ENCODE measurements at regions not wholly inside any gene's neighbourhood (a gene's known extent, or its start where the extent isn't known, plus 50 kb on each side); places are given as distances from the start of the nearest gene placed in this dataset.
"Not testable (repeated sequence)": the region's sequence is repeated elsewhere in the genome, so short reads cannot be mapped to it uniquely, and the experiment has no call there.

GRCh38 chr12:88746386-88746785 lies 166.1 kb upstream of the KITLG start:
- no peak for DNase-seq (ENCODE audit: missing footprints)
- intact Hi-C loops (cut with DNase I): no loop called here
- ATAC-seq: no peak

GRCh38 chr12:88743946-88744685 lies 163.8 kb upstream of the KITLG start:
- DNase-seq (ENCODE audit: missing footprints) (no peak), ATAC-seq (no peak)
- intact Hi-C loops (cut with DNase I): no loop called here

- DNase-seq (ENCODE audit: missing footprints) (no peak), ATAC-seq (no peak)
- intact Hi-C loops (cut with DNase I): no loop called here
These were observed 157.7 kb upstream of the KITLG start for GRCh38 chr12:88737838-88738472.

- ATAC-seq: no peak
- intact Hi-C loops (cut with DNase I): no loop called here
- no peak for DNase-seq (ENCODE audit: missing footprints)
These were observed 155.8 kb upstream of the KITLG start for GRCh38 chr12:88736031-88736430.

DNA sequence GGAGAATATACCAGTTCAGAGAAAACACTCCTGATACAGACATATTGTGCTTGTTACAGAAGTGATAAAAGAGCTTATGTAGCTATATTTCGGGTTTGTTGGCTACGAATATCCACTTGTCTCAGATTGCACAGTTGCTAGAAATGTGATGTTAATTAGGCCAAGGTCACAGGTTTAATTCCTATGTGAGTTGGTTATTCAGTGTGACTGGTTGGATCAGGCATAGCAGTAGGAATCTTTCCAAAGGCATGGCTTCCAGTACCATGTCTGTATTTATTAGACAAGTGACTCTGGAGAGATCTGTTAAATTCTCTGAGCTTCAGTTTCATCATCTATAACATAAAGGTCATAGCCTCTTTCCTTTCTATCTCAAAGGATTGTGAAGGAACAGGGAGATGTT lies 152.7 kb upstream of the KITLG start:
- intact Hi-C loops (cut with DNase I): no loop called here

GRCh38 chr12:88729196-88729595 lies 148.9 kb upstream of the KITLG start:
- ATAC-seq: no peak
- intact Hi-C loops (cut with DNase I): no loop called here

More for the DNA sequence above, 152.7 kb upstream of the KITLG start:
- ATAC-seq (no peak), DNase-seq (ENCODE audit: missing footprints) (no peak)

DNA sequence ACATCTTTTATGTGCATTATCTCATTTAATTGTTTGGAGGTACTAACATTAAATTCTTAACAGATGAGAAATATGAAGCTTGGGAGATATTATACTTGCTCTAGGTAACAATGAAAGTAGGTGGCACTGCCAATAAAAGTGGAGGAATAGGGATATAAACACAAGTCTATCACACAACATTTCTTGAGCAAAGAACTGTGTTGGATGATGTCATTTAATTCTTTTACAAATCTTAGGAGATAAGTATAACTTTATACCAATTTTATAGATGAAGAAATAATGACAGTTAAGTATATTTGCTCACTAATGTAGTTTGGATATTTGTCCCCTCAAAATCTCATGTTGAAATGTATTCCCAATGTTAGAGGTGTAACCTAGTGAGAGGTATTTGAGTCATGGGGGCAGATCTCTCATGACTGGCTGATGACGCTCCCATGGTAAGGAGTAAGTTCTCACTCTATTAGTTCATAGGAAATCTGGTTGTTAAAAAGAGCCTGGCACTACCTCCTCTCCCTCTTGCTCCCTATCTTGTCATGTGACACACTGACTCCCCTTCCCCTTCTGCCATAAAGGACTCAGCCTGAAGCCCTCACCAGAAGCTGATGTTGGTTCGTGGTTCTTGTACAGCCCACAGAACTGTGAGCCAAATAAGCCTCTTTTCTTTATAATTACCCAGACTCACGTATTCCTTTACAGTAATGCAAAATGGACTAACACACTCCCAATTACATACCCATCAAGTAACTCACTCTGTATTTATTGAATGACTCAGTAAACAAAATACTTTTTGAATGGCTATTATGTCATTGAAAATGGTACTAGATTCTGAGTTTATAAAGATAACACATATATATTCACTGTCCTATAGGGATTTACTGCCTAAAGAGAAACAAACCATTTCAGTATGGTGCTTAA lies 146.8 kb upstream of the KITLG start:
- no peak for ATAC-seq
- intact Hi-C loops (cut with DNase I): no loop called here

More at GRCh38 chr12:88729196-88729595, 148.9 kb upstream of the KITLG start:
- DNase-seq (ENCODE audit: missing footprints): no peak

DNA sequence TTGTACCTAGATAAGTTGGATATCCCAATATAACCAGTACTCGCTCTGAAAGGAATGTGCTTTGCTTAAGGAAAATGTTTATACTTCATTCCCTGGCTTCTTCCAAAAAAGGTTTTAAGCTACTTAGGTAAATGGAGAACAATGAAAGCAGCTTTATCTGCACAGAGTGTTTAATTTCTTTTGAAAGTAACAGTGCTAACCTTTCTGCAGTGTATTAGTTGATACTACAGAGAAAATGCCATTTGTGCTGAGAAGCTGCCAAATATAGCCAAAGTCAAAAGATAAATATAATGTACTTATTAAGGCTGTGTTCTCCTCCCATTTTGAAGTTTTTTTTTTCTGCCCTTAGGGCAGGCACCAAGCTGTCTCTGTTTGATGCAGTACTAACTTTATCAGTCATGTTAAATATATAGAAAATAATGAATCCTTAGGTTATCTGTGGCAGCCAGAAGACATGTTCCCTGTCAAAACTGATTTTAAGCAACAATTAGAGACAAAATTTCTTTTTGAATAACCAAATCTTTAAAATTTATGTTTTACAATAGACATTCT lies 145.4 kb upstream of the KITLG start:
- intact Hi-C loops (cut with DNase I): no loop called here
- no peak for ATAC-seq

More for the DNA sequence above, 146.8 kb upstream of the KITLG start:
- DNase-seq (ENCODE audit: missing footprints): no peak

GRCh38 chr12:88723219-88723618 lies 142.9 kb upstream of the KITLG start:
- ATAC-seq (no peak), DNase-seq (ENCODE audit: missing footprints) (no peak)
- intact Hi-C loops (cut with DNase I): no loop called here

More for the DNA sequence above, 145.4 kb upstream of the KITLG start:
- DNase-seq (ENCODE audit: missing footprints): no peak

DNA sequence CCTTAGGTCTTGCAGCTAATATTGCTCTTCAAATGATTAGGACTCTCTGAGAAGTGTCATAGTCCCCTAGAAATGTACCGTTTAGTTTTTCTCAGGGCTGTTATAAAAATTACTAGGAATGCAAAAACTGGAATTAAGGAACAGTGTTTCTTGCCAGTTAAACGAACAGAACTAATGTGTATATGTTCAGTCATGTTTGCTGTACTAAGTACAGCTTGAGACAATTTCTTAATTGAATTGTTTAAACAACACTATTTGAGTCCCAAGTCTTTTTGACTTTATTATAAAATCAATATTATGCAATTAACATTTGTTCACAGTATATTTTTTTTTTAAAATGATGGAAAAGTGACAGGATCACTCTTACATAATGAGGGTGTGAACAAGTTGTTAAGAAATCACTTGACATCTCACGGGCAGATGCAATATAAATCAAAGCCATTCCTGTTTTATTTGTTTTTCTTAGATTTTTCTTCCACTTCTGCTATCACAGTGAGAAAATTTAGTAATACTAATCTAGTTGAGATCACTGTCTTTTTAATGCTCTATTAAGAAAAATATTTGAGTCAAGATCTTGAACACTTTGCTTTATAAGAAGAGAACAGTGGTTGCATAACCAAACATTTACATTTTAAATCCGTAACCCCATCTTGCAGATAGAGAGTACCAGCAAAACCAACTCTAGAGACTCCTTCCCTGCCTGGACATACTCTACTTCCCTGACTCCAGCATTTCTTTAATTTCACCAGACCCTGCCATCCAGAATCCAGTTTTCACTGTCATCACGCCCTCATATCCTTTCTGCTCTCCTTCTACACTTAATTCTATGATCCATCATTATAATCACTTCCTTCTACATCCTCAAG lies 140.7 kb upstream of the KITLG start:
- no peak for ATAC-seq
- DNase-seq (ENCODE audit: missing footprints): no peak
- intact Hi-C loops (cut with DNase I): no loop called here

GRCh38 chr12:88720231-88720630 lies 140.0 kb upstream of the KITLG start:
- ATAC-seq: no peak
- intact Hi-C loops (cut with DNase I): no loop called here
- DNase-seq (ENCODE audit: missing footprints): no peak

- no peak for DNase-seq (ENCODE audit: missing footprints)
- ATAC-seq: no peak
- intact Hi-C loops (cut with DNase I): no loop called here
These were observed 136.9 kb upstream of the KITLG start for GRCh38 chr12:88717188-88717587.

GRCh38 chr12:88716240-88716639 lies 136.0 kb upstream of the KITLG start:
- DNase-seq (ENCODE audit: missing footprints): no peak
- no peak for ATAC-seq
- intact Hi-C loops (cut with DNase I): no loop called here

DNA sequence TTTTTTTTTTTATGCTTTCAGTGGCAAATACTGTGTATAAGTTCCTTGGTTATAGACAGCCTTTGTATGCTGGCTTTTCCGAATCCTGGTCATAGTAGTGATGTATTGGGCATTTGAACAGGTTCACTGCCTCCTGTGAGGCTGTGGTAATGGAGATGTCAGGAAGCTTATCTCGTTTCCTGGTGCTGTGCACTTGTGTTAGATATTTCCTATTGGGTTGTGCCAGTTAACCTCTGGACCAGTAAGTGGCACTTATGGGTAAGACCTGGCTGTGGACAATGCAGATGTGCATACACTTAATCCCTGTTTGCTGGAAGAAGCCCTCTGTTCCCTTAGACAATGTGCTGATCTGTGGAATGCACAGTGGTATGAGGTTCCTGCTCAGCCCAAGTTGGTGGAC lies 135.4 kb upstream of the KITLG start:
- DNase-seq (ENCODE audit: missing footprints) (no peak), ATAC-seq (no peak)
- intact Hi-C loops (cut with DNase I): no loop called here

DNA sequence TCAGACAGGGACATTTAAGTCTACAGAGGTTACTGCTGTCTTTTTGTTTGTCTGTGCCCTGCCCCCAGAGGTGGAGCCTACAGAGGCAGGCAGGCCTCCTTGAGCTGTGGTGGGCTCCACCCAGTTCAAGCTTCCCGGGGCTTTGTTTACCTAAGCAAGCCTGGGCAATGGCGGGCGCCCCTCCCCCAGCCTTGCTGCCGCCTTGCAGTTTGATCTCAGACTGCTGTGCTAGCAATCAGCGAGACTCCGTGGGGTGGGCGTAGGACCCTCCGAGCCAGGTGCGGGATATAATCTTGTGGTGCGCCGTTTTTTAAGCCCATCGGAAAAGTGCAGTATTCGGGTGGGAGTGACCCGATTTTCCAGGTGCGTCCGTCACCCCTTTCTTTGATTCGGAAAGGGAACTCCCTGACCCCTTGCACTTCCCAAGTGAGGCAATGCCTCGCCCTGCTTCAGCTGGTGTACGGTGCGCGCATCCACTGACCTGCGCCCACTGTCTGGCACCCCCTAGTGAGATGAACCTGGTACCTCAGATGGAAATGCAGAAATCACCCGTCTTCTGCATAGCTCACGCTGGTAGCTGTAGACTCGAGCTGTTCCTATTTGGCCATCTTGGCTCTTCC lies 134.1 kb upstream of the KITLG start:
- intact Hi-C loops (cut with DNase I); DNase-seq (ENCODE audit: missing footprints); ATAC-seq: not testable (repeated sequence)

DNA sequence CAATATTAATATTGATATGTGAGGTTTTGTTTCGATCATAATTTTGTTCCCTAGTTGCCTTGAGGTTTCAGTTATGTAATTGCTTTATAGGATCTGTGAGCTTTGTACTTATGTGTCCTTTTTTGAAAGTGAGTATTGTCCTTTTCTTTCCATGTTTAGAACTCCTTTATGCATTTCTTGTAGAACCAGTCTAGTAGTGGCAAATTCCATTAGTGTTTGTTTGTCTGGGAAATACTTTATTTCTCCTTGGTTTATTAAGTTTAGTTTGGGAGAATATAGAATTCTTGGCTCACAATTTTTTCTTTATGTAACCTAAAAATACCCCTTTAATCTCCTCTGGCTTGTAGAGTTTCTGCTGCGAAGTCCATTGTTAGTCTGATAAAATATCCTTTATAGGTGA lies 127.5 kb upstream of the KITLG start:
- no peak for DNase-seq (ENCODE audit: missing footprints)
- ATAC-seq: no peak
- intact Hi-C loops (cut with DNase I): no loop called here

- intact Hi-C loops (cut with DNase I): no loop called here
- DNase-seq (ENCODE audit: missing footprints) (no peak), ATAC-seq (no peak)
These were observed 126.0 kb upstream of the KITLG start for GRCh38 chr12:88706286-88706685.

DNA sequence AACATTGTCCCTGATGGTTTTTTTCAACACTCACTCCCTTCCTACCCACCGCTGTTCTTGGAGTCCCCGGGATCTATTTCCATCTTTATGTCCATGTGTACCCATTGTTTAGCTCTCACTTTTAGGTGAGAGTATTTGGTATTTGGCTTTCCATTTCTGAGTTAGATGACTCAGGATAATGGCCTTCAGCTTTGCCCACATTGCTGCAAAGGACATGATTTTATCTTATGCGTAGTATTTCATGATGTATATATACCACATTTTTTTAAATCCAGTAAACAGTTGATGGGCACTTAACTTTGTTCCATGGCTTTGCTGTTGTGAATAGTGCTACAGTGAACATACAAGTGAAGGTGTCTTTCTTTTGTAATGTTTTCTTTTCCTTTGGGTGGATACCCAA lies 123.5 kb upstream of the KITLG start:
- intact Hi-C loops (cut with DNase I): no loop called here
- ATAC-seq (no peak), DNase-seq (ENCODE audit: missing footprints) (no peak)

Measured in Right ventricle myocardium inferior (tissue), 1 donor.